ENCODE measurements at regions not wholly inside any gene's neighbourhood (a gene's known extent, or its start where the extent isn't known, plus 50 kb on each side); places are given as distances from the start of the nearest gene placed in this dataset.

DNA sequence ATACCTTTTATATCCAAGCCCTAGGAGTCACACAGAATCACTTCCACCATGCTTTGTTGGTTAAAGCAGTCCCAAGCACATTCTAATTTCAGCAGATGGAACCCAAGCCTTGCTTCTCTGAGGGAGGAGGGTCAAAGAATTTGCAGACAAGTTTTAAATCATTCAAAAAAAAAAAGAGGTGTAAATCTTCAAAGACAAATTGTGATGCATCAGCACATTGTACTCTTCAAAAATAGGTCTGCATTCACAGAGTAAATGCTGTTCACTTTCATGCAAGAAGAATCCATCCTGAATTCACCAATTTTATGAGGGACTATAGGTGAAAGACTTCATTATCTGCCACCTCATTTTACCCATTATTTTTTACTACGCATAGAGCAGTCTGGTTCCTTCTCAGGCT lies 321.8 kb upstream of the PRDM1 start:
- FAIRE-seq (no peak), DNase-seq (ENCODE audit: low read depth in 1 of 2, low spot score in 1 of 2) (no peak), ATAC-seq (no peak)
- no peak overlapping the region for H3K27ac ChIP-seq
- ChIA-PET POLR2A (no interaction called here), CTCF (interaction anchor here (0.7 kb wide), 1 partner anchor 530 kb away, joined by 4 read pairs; no protein-coding TSS in a partner anchor)
- 91% methylated on average over 1 of the region's 1 CpG for WGBS (ENCODE audit: missing lambda C conversion rate)
- no peaks in the 10 kb centered on the region for H3K9me3 ChIP-seq
- peak; percentile 70 for TF ChIP-seq MAFK (IDR thresholded peaks at IDR 0.05; ENCODE audit: partially characterized antibody)
- TF ChIP-seq JUN (IDR thresholded peaks at IDR 0.05), result no peak
- no peak overlapping the region for H3K4me2 ChIP-seq
- no peak overlapping the region for H3K4me3 ChIP-seq
- peaks cover 23% of the 10 kb centered on the region for H3K4me1 ChIP-seq

- TF ChIP-seq TP53 (CRISPR knock-in tag; IDR thresholded peaks at IDR 0.05), result no peak
- no peak for TF ChIP-seq MYC (IDR thresholded peaks at IDR 0.05; ENCODE audit: borderline replicate concordance, low read length)
- no peak for TF ChIP-seq FOSB (CRISPR knock-in tag; IDR thresholded peaks at IDR 0.05)
- TF ChIP-seq RNF2 (IDR thresholded peaks at IDR 0.05; ENCODE audit: borderline replicate concordance, low read depth), result no peak
- TF ChIP-seq, protein P1, sequence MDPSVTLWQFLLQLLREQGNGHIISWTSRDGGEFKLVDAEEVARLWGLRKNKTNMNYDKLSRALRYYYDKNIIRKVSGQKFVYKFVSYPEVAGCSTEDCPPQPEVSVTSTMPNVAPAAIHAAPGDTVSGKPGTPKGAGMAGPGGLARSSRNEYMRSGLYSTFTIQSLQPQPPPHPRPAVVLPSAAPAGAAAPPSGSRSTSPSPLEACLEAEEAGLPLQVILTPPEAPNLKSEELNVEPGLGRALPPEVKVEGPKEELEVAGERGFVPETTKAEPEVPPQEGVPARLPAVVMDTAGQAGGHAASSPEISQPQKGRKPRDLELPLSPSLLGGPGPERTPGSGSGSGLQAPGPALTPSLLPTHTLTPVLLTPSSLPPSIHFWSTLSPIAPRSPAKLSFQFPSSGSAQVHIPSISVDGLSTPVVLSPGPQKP (IDR thresholded peaks at IDR 0.05; ENCODE audit: low read depth, low read length), result no peak
- TF ChIP-seq SREBF2 (IDR thresholded peaks at IDR 0.05), result no peak
- TF ChIP-seq HOXB13 (CRISPR knock-in tag; IDR thresholded peaks at IDR 0.05; ENCODE audit: low read depth), result no peak
- TF ChIP-seq, protein P2, sequence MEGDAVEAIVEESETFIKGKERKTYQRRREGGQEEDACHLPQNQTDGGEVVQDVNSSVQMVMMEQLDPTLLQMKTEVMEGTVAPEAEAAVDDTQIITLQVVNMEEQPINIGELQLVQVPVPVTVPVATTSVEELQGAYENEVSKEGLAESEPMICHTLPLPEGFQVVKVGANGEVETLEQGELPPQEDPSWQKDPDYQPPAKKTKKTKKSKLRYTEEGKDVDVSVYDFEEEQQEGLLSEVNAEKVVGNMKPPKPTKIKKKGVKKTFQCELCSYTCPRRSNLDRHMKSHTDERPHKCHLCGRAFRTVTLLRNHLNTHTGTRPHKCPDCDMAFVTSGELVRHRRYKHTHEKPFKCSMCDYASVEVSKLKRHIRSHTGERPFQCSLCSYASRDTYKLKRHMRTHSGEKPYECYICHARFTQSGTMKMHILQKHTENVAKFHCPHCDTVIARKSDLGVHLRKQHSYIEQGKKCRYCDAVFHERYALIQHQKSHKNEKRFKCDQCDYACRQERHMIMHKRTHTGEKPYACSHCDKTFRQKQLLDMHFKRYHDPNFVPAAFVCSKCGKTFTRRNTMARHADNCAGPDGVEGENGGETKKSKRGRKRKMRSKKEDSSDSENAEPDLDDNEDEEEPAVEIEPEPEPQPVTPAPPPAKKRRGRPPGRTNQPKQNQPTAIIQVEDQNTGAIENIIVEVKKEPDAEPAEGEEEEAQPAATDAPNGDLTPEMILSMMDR (IDR thresholded peaks at IDR 0.05), result no peak
- TF ChIP-seq POLR2AphosphoS2 (conservative IDR thresholded peaks at IDR 0.05; ENCODE audit: low read length), result no peak
- no peak for TF ChIP-seq EHMT2 (IDR thresholded peaks at IDR 0.05; ENCODE audit: low read depth)
- TF ChIP-seq ZSCAN20 (CRISPR knock-in tag; IDR thresholded peaks at IDR 0.05), result no peak
- no peak for TF ChIP-seq KDM5A (IDR thresholded peaks at IDR 0.05)
- TF ChIP-seq ZNF302 (CRISPR knock-in tag; IDR thresholded peaks at IDR 0.05), result no peak
- no peak for TF ChIP-seq PBX3 (IDR thresholded peaks at IDR 0.05)
- TF ChIP-seq, protein P3, sequence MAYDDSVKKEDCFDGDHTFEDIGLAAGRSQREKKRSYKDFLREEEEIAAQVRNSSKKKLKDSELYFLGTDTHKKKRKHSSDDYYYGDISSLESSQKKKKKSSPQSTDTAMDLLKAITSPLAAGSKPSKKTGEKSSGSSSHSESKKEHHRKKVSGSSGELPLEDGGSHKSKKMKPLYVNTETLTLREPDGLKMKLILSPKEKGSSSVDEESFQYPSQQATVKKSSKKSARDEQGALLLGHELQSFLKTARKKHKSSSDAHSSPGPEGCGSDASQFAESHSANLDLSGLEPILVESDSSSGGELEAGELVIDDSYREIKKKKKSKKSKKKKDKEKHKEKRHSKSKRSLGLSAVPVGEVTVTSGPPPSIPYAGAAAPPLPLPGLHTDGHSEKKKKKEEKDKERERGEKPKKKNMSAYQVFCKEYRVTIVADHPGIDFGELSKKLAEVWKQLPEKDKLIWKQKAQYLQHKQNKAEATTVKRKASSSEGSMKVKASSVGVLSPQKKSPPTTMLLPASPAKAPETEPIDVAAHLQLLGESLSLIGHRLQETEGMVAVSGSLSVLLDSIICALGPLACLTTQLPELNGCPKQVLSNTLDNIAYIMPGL (CRISPR knock-in tag; IDR thresholded peaks at IDR 0.05; ENCODE audit: borderline replicate concordance), result no peak
- ChIA-PET POLR2A (no interaction called here), CTCF (no interaction called here)
- FAIRE-seq (no peak), ATAC-seq (no peak), DNase-seq (ENCODE audit: low read depth in 1 of 2, low spot score in 1 of 2) (no peak)
- H3K4me2 ChIP-seq, result no peak overlapping the region
- no peak overlapping the region for H3K27ac ChIP-seq
- no peak overlapping the region for H3K4me3 ChIP-seq
- no peaks in the 10 kb centered on the region for H3K9me3 ChIP-seq
- H3K4me1 ChIP-seq, result peaks cover 23% of the 10 kb centered on the region
- WGBS (ENCODE audit: missing lambda C conversion rate), result 85% methylated on average over 2 of the region's 2 CpGs
Measured at GRCh38 chr6:105763866-105764265, 322.3 kb upstream of the PRDM1 start.

DNA sequence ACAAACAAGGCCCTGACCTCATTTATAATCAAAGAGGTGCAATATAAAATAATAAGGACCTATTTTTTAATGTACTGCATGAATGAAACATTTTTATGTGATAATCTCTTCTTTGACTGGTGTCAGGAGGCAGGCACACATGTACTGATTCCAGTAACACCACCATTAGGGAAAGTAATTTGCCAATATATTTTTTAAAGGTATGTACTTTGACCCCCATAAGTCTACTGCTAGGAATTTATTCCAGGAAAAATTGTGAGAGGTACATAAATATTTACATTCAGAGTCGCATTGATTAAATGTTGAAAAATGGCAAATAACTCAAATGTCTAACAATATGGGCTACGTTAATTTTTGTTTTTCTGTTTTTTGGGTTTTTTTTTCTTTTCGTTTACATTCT lies 325.4 kb upstream of the PRDM1 start:
- FAIRE-seq (no peak), ATAC-seq (no peak), DNase-seq (ENCODE audit: low read depth in 1 of 2, low spot score in 1 of 2) (no peak)
- ChIA-PET POLR2A (no interaction called here), CTCF (no interaction called here)
- Histone ChIP-seq H3K27ac (no peak overlapping the region), H3K4me2 (peak overlapping the region; percentile 55; the same call in 2 of the 3 replicates), H3K4me3 (no peak overlapping the region), H3K4me1 (peaks cover 25% of the 10 kb centered on the region), H3K9me3 (no peaks in the 10 kb centered on the region)
- 66% methylated on average over 3 of the region's 3 CpGs for WGBS (ENCODE audit: missing lambda C conversion rate)
- TF ChIP-seq JUN (IDR thresholded peaks at IDR 0.05) (no peak), EP300 (IDR thresholded peaks at IDR 0.05) (no peak), HOXB5 (CRISPR knock-in tag; IDR thresholded peaks at IDR 0.05) (no peak), EHMT2 (IDR thresholded peaks at IDR 0.05; ENCODE audit: low read depth) (no peak), CHD4 (IDR thresholded peaks at IDR 0.05; ENCODE audit: borderline replicate concordance) (no peak), POLR2AphosphoS2 (conservative IDR thresholded peaks at IDR 0.05; ENCODE audit: low read length) (no peak), CEBPB (IDR thresholded peaks at IDR 0.05) (no peak)
- TF ChIP-seq, protein P3 (CRISPR knock-in tag; IDR thresholded peaks at IDR 0.05; ENCODE audit: borderline replicate concordance), result no peak
